RWPE1 (cell line): ENCODE measurements at regions not wholly inside any gene's neighbourhood (a gene's known extent, or its start where the extent isn't known, plus 50 kb on each side); places are given as distances from the start of the nearest gene placed in this dataset.

ENCODE experiments used
- CTCF ChIA-PET: fragments of 350-600 bp; sonication (Branson Sonifier 250); formaldehyde crosslinking; extraction: SDS; loops from one replicate; lab custom pipeline; 2021; lab: Yijun Ruan, JAX
- POLR2A ChIA-PET: fragments of 400-600 bp; formaldehyde crosslinking; extraction: SDS; loops from one replicate; lab custom pipeline; 2020; ENCODE audit warnings: antibody characterized with exemption; ENCODE audit not compliant: low non-redundant PET; lab: Yijun Ruan, JAX
- DNase-seq: peaks from one replicate; pipeline ENCODE4 v3.0.0; 2012; ENCODE audit warnings: low spot score
- H3K27ac ChIP-seq: fragments of 450-650 bp; 2 replicates; pipeline ENCODE4 v1.5.1; 2017
- TF ChIP-seq, protein P1 (sequence below): fragments of 450-650 bp; conservative IDR thresholded peaks from 2 replicates; pipeline ENCODE4 v1.5.1; 2017; ENCODE audit warnings: low read depth, mild to moderate bottlenecking

DNA sequence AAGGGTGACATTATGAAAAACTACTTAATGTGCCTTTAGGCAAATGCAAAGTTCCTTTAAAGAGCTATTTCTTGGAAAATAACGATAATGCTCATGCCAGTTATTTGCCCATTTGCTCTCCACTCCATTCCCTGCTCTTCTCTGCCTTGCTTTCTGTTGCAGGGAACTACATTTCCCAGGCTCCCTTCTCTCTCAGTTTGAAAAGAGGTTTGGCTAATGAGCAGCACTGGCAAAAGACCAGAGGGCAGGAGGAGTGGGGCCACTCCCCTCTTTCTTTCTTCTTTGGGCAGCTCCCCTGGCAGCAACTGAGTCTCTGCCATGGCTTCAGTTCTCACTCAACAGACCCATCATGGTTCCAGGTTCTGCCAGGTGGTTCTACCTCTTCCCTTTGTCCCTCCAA, 130.5 kb downstream of the RWDD3 start:
- H3K27ac ChIP-seq: no peak overlapping the region
- ChIA-PET CTCF (no interaction called here), POLR2A (no interaction called here)
- no peak for DNase-seq
- TF ChIP-seq, protein P1, sequence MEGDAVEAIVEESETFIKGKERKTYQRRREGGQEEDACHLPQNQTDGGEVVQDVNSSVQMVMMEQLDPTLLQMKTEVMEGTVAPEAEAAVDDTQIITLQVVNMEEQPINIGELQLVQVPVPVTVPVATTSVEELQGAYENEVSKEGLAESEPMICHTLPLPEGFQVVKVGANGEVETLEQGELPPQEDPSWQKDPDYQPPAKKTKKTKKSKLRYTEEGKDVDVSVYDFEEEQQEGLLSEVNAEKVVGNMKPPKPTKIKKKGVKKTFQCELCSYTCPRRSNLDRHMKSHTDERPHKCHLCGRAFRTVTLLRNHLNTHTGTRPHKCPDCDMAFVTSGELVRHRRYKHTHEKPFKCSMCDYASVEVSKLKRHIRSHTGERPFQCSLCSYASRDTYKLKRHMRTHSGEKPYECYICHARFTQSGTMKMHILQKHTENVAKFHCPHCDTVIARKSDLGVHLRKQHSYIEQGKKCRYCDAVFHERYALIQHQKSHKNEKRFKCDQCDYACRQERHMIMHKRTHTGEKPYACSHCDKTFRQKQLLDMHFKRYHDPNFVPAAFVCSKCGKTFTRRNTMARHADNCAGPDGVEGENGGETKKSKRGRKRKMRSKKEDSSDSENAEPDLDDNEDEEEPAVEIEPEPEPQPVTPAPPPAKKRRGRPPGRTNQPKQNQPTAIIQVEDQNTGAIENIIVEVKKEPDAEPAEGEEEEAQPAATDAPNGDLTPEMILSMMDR: no peak

- no peak overlapping the region for H3K27ac ChIP-seq
- CTCF ChIA-PET: no interaction called here
- TF ChIP-seq, protein P1: no peak
- POLR2A ChIA-PET: no interaction called here
- no peak for DNase-seq
These were observed 132.5 kb downstream of the RWDD3 start for GRCh38 chr1:95366498-95366897.

GRCh38 chr1:95368178-95368577, 134.2 kb downstream of the RWDD3 start:
- POLR2A ChIA-PET: no interaction called here
- TF ChIP-seq, protein P1: no peak

DNA sequence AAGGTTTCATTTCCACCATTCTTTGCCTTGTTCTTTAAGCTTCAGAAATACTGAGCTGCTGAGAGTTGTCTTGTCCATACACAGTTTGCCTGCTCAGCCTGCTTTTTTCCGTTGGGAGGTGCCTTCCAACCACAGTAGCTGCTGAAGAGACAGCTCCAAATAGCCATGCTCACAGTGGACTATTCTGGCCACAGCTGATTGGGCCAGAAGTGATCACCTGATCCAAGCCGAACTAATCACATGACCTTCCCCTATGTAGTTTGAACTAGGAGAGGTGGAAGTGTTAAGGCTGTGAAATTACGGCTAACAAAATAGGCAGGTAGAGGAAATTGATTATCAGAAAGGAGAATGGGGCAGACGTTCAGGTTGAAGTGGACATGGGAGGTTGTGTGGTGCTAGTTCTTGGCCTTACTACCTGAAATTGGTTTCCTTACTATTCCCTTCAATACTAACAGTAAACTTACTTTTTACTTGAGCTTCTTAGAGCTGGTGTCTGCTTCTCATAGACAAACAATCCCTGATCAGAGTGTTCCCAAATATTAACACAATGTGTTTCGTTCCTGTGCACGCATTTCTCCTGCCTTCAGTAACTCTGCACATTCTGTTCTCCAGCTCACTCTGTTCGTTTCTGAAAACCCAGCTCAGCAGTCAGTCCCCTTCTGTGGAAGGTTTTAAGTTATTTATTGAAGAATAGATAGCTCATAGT, 136.1 kb downstream of the RWDD3 start:
- ChIA-PET CTCF (interaction anchor here (0.5 to 0.6 kb wide), 3 partner anchors 88 to 614 kb away, joined by 3 to 4 read pairs (median 3); no protein-coding TSS in a partner anchor), POLR2A (no interaction called here)
- H3K27ac ChIP-seq: no peak overlapping the region
- TF ChIP-seq, protein P1: no peak
- DNase-seq: no peak

More at GRCh38 chr1:95368178-95368577, 134.2 kb downstream of the RWDD3 start:
- no peak for DNase-seq
- CTCF ChIA-PET: no interaction called here
- no peak overlapping the region for H3K27ac ChIP-seq

GRCh38 chr1:95370691-95371562, 136.9 kb downstream of the RWDD3 start:
- DNase-seq: no peak
- ChIA-PET CTCF (interaction anchor here (0.6 kb wide), 2 partner anchors 164 to 528 kb away, joined by 3 to 4 read pairs; no protein-coding TSS in a partner anchor), POLR2A (no interaction called here)
- H3K27ac ChIP-seq: no peak overlapping the region
- TF ChIP-seq, protein P1: no peak

GRCh38 chr1:95371666-95372282, 137.8 kb downstream of the RWDD3 start:
- DNase-seq: no peak
- H3K27ac ChIP-seq: no peak overlapping the region
- POLR2A ChIA-PET: no interaction called here
- TF ChIP-seq, protein P1: no peak
- CTCF ChIA-PET: no interaction called here
